ENCODE measurements at regions not wholly inside any gene's neighbourhood (a gene's known extent, or its start where the extent isn't known, plus 50 kb on each side); places are given as distances from the start of the nearest gene placed in this dataset.

- TF ChIP-seq CTCF (IDR thresholded peaks at IDR 0.05; ENCODE audit: low read depth, low read length) (no peak), EZH2phosphoT487 (IDR thresholded peaks at IDR 0.05; ENCODE audit: low read depth) (no peak)
These were observed 98.0 kb upstream of the RTL1 start for GRCh38 chr14:101001311-101002069.

Data from OCI-LY3 (cell line).